Mesothelial cell of epicardium (in vitro differentiated cells): ENCODE measurements at regions not wholly inside any gene's neighbourhood (a gene's known extent, or its start where the extent isn't known, plus 50 kb on each side); places are given as distances from the start of the nearest gene placed in this dataset.

Source experiments
- DNase-seq, 2 experiments: peaks; one replicate each; pipeline ENCODE4 v3.0.0; 2021; ENCODE audit warnings: low spot score in 2 of 2; ENCODE audit not compliant: unreplicated experiment in 2 of 2
- H3K27ac Mint-ChIP-seq: 2 replicates; pipeline ENCODE4 v1.8.0; 2021; ENCODE audit warnings: mixed read lengths
- H3K27me3 Mint-ChIP-seq: 2 replicates; pipeline ENCODE4 v1.8.0; 2021; ENCODE audit warnings: low read depth, mixed read lengths
- H3K36me3 Mint-ChIP-seq: 2 replicates; pipeline ENCODE4 v1.8.0; 2021; ENCODE audit warnings: mixed read lengths
- H3K4me1 Mint-ChIP-seq: 2 replicates; pipeline ENCODE4 v1.8.0; 2021; ENCODE audit warnings: mixed read lengths
- H3K4me3 Mint-ChIP-seq: 2 replicates; pipeline ENCODE4 v1.8.0; 2021; ENCODE audit warnings: mild to moderate bottlenecking, moderate library complexity, mixed read lengths
- H3K9me3 Mint-ChIP-seq: 2 replicates; pipeline ENCODE4 v1.8.0; 2021; ENCODE audit warnings: mixed read lengths
- TF ChIP-seq, protein P1 (sequence below): fragments of 200-600 bp; sonication (generic); IDR thresholded peaks from one replicate; pipeline ENCODE4 v1.5.0; 2021; ENCODE audit warnings: antibody characterized with exemption; ENCODE audit not compliant: unreplicated experiment

DNA sequence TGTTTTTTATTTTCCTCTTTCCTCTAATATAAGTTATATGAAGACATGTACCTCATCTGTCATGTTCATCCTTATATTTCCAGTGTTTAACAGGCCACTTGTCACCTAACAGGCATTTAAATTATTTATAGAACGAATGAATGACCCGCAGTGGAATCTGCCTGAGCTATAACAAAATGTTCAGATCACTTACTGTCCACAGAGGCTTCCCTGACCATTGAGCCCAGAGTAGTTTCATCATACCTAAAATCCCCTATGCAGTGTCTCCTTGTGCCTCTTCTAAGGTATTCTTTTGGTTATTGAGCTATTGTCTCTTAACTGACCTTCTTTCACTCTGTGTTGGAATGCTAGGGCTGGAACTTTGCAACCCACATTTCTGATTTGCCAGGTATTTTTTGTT is 748.5 kb downstream of the NTRK3 start:
- H3K27me3 Mint-ChIP-seq = no peaks in the 10 kb centered on the region

DNA sequence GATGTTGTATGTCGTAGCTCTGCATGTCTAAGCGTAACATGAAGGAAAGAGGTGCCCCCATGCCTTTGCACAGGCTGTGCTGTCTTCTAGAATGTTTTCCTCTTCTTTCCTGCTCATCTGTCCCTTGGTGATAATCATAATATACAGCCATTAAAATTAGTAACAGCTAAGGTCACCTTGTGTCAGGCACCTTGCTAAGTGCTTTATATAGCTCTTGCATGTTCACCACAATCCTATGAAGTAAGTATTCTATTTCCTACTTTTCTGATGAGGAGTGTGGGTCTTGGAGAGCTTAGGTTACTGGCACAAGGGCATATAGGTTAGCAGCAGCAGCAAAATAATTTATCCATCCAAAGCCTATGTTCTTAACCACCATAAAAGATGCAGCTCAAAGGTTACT is 754.4 kb downstream of the NTRK3 start:
- Mint-ChIP-seq H3K4me1 (no peaks in the 10 kb centered on the region), H3K27ac (no peak overlapping the region), H3K27me3 (no peaks in the 10 kb centered on the region), H3K36me3 (no peaks in the 10 kb centered on the region), H3K9me3 (no peaks in the 10 kb centered on the region), H3K4me3 (no peak overlapping the region)
- no peak for DNase-seq
- TF ChIP-seq, protein P1, sequence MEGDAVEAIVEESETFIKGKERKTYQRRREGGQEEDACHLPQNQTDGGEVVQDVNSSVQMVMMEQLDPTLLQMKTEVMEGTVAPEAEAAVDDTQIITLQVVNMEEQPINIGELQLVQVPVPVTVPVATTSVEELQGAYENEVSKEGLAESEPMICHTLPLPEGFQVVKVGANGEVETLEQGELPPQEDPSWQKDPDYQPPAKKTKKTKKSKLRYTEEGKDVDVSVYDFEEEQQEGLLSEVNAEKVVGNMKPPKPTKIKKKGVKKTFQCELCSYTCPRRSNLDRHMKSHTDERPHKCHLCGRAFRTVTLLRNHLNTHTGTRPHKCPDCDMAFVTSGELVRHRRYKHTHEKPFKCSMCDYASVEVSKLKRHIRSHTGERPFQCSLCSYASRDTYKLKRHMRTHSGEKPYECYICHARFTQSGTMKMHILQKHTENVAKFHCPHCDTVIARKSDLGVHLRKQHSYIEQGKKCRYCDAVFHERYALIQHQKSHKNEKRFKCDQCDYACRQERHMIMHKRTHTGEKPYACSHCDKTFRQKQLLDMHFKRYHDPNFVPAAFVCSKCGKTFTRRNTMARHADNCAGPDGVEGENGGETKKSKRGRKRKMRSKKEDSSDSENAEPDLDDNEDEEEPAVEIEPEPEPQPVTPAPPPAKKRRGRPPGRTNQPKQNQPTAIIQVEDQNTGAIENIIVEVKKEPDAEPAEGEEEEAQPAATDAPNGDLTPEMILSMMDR = no peak

More for the DNA sequence above, 748.5 kb downstream of the NTRK3 start:
- Mint-ChIP-seq H3K4me3 (no peak overlapping the region), H3K36me3 (no peaks in the 10 kb centered on the region), H3K27ac (no peak overlapping the region), H3K4me1 (no peaks in the 10 kb centered on the region), H3K9me3 (peaks cover 5% of the 10 kb centered on the region)
- no peak for DNase-seq
- TF ChIP-seq, protein P1 = no peak

DNA sequence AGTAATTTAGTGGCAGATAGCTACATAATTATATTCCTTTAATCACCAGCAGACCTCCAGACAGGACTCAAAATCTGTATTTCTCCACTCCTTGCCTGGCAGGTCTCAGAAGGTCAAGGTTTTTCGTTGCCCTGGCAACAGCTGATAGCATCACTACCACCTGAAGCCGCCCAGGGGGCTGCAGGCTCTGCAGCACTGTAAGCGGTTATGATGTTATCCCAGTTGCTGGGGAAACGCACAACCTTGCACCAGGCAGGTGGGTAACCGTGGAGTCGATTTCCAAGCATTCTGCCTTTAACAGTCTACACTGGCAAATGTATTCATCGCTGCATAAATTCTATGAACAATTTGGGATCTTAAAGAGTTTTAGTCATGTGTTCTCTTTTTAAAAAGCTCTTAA is 756.3 kb downstream of the NTRK3 start:
- TF ChIP-seq, protein P1 = no peak
- Mint-ChIP-seq H3K4me1 (no peaks in the 10 kb centered on the region), H3K4me3 (no peak overlapping the region), H3K27me3 (peaks cover 1% of the 10 kb centered on the region), H3K36me3 (no peaks in the 10 kb centered on the region), H3K9me3 (peaks cover 4% of the 10 kb centered on the region), H3K27ac (no peak overlapping the region)
- no peak for DNase-seq

DNA sequence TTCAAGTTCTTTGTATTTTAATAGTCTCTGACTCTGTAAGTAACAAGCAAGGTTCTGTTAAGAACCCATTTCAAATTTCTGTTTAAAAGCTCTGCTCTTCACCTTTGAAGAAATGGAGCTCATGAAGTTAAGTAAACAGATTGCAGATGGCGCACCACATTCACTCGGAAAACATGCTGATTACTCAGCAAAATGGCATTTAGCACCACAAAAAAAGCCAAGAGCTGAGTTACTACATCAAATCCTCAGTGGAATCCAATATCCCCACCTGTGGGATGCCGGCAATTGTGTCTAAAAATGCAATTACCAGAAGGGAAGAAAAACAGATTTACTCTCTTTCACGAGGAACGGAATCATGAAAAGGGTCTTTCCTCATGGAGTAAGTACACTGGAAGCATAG is 758.0 kb downstream of the NTRK3 start:
- H3K4me1 Mint-ChIP-seq = no peaks in the 10 kb centered on the region
- DNase-seq = no peak
- H3K36me3 Mint-ChIP-seq = no peaks in the 10 kb centered on the region
- peaks cover 2% of the 10 kb centered on the region for H3K27me3 Mint-ChIP-seq
- H3K27ac Mint-ChIP-seq = no peak overlapping the region
- TF ChIP-seq, protein P1 = no peak
- H3K4me3 Mint-ChIP-seq = no peak overlapping the region
- peaks cover 10% of the 10 kb centered on the region for H3K9me3 Mint-ChIP-seq

DNA sequence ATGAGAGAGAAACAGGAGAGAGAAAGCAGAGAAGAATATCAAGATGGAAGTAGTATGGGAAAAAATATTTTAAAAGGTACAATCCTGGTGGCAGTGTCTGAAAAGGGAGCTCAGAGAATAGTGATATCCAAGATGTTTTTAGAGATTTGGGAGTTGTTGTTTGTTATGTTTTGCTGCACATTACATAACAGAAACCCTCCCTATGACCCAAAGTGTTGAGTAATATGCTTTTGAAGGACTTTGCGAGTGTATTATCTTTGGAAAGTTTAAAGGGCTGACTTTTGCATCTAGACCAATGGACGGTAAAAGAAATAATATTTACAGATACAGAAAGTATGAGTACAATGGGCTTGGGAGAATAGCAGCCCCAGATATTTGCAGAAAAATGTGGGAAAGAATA is 759.7 kb downstream of the NTRK3 start:
- DNase-seq = no peak
- Mint-ChIP-seq H3K27ac (no peak overlapping the region), H3K36me3 (no peaks in the 10 kb centered on the region), H3K9me3 (peaks cover 10% of the 10 kb centered on the region), H3K4me1 (no peaks in the 10 kb centered on the region), H3K4me3 (no peak overlapping the region), H3K27me3 (peaks cover 2% of the 10 kb centered on the region)
- TF ChIP-seq, protein P1 = no peak

DNA sequence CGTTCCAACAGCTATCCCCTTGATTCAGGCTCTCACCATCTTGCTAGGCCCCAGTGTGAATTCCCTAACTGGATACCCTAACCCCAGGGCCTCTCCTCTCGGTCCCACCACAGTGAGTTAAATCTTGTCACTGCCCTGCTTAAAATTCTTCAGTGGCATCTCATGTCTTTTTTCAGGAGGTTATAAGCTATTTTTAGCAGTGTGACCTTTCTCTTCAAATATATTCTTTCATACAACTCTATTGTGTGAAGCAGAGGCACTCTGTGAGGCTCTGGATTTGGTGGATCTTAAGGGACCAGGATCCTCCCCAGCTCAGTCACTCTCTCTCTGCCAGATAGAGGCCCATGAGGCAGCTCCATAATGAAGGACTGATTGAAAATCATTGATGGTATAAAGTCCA is 760.4 kb downstream of the NTRK3 start:
- peaks cover 10% of the 10 kb centered on the region for H3K9me3 Mint-ChIP-seq
- H3K27me3 Mint-ChIP-seq = peaks cover 2% of the 10 kb centered on the region
- no peak overlapping the region for H3K4me3 Mint-ChIP-seq
- TF ChIP-seq, protein P1 = no peak
- no peak overlapping the region for H3K27ac Mint-ChIP-seq
- no peaks in the 10 kb centered on the region for H3K36me3 Mint-ChIP-seq
- DNase-seq = no peak
- no peaks in the 10 kb centered on the region for H3K4me1 Mint-ChIP-seq
